ENCODE measurements at regions not wholly inside any gene's neighbourhood (a gene's known extent, or its start where the extent isn't known, plus 50 kb on each side); places are given as distances from the start of the nearest gene placed in this dataset.

DNA sequence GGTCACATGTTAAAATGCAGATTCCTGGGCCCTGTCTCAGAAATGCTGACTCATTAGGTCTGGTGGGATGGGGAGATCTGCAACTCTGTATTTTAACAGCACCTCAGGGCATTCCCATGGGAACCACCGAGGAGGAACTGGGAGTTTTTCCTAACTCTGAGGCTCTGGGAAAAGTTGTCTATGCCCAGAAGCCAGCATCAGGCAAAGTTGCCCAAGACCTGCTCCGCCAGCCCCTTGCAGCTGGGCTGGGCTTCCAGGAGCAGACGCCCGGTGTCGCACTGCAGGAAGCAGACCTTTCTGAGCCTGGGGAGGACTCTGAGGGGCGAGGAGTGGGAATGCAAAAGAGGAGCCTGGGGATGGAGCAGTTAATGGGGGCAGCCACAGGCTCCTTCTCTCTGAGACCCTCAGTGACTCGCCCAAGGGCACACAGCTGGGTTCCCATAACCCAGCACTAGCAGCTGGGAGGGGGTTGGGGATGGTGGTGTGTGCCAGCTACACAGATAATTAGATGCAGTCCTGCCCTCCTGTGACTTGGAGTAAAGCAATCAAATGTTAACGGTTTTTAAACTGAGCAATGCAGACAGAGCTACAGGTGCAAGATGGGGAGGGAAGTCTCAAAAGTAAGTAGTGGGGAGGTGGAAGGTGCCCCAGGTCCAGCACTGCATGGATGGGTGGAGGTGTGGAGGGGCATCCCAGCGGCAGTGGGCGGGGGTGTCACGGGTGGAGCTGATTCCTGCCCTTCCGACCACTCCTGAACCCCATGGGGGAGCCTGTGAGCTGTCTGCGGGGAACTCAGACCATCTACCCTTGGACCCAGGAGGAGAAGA lies 100.4 kb downstream of the LSM3 start:
- DNase-seq (ENCODE audit: low read depth): no peak
- TF ChIP-seq, protein P1, sequence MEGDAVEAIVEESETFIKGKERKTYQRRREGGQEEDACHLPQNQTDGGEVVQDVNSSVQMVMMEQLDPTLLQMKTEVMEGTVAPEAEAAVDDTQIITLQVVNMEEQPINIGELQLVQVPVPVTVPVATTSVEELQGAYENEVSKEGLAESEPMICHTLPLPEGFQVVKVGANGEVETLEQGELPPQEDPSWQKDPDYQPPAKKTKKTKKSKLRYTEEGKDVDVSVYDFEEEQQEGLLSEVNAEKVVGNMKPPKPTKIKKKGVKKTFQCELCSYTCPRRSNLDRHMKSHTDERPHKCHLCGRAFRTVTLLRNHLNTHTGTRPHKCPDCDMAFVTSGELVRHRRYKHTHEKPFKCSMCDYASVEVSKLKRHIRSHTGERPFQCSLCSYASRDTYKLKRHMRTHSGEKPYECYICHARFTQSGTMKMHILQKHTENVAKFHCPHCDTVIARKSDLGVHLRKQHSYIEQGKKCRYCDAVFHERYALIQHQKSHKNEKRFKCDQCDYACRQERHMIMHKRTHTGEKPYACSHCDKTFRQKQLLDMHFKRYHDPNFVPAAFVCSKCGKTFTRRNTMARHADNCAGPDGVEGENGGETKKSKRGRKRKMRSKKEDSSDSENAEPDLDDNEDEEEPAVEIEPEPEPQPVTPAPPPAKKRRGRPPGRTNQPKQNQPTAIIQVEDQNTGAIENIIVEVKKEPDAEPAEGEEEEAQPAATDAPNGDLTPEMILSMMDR (conservative IDR thresholded peaks at IDR 0.05; ENCODE audit: control insufficient read depth, insufficient read depth, low read depth, low read length): no peak
- H3K4me3 ChIP-seq (ENCODE audit: control insufficient read depth, low read depth, low read length): no peak overlapping the region

- no peak for DNase-seq (ENCODE audit: low read depth)
- no peak overlapping the region for H3K4me3 ChIP-seq (ENCODE audit: control insufficient read depth, low read depth, low read length)
- TF ChIP-seq, protein P1 (conservative IDR thresholded peaks at IDR 0.05; ENCODE audit: control insufficient read depth, insufficient read depth, low read depth, low read length): no peak
Observed at GRCh38 chr3:14279626-14280061, 101.0 kb downstream of the LSM3 start.

DNA sequence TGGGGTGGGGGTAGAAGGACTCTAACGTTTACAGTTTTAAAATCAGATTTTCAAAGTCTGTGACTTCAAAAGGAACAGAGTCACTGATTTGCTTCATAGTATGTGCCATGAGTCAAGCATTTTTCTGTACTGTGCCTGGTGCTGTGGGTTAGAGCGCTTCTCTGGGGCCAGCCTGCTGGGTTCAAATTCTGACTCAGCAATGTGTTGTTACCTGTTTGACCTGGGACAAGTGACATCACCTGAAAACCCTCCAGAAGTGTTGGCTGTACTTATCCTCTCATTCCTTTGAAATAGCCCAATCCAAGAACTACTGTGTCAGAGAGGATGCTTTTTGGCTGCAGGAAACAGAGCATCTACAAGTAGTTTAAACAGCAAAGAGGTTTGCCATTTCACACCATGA lies 101.7 kb downstream of the LSM3 start:
- TF ChIP-seq, protein P1 (conservative IDR thresholded peaks at IDR 0.05; ENCODE audit: control insufficient read depth, insufficient read depth, low read depth, low read length): no peak
- no peak for DNase-seq (ENCODE audit: low read depth)
- no peak overlapping the region for H3K4me3 ChIP-seq (ENCODE audit: control insufficient read depth, low read depth, low read length)

DNA sequence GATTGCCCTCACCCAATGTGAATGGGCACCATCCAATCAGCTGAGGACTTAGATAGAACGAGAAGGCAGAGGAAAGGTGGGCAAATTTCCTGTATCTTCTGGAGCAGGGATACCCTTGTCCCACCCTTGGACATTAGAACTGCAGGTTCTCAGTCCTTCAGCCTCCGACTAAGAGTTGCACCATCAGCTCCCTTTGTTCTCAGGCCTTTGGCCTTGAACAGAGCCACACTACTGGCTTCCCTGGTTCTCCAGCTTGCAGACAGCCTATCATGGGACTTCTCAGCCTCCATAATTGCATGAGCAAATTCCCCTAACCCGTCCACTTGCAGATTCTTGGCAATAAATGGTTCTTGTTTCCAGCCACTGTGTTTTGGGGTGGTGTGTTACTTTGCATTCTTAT lies 102.4 kb downstream of the LSM3 start:
- TF ChIP-seq, protein P1 (conservative IDR thresholded peaks at IDR 0.05; ENCODE audit: control insufficient read depth, insufficient read depth, low read depth, low read length): no peak
- H3K4me3 ChIP-seq (ENCODE audit: control insufficient read depth, low read depth, low read length): no peak overlapping the region
- DNase-seq (ENCODE audit: low read depth): no peak

GRCh38 chr3:14282001-14282705 lies 103.5 kb downstream of the LSM3 start:
- TF ChIP-seq, protein P1 (conservative IDR thresholded peaks at IDR 0.05; ENCODE audit: control insufficient read depth, insufficient read depth, low read depth, low read length): no peak
- no peak for DNase-seq (ENCODE audit: low read depth)
- H3K4me3 ChIP-seq (ENCODE audit: control insufficient read depth, low read depth, low read length): no peak overlapping the region

DNA sequence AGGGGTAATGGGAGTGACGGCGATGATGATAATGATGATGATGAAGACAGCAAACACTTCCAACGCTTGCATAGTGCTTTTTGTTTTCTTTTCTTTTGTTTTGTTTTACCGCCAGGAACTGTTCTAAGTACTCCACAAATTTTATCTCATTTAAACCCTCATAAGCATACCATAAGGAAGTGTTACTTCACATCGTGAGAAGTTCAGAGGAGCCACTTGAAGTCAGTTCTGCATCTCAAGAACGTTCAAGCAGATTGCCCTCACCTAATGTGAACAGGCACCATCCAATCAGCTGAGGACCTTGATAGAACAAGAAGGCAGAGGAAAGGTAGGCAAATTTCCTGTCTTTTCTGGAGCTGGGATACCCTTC lies 104.1 kb downstream of the LSM3 start:
- H3K4me3 ChIP-seq (ENCODE audit: control insufficient read depth, low read depth, low read length): no peak overlapping the region
- TF ChIP-seq, protein P1 (conservative IDR thresholded peaks at IDR 0.05; ENCODE audit: control insufficient read depth, insufficient read depth, low read depth, low read length): no peak
- DNase-seq (ENCODE audit: low read depth): no peak
